Neuronal stem cell (in vitro differentiated cells): ENCODE measurements at regions not wholly inside any gene's neighbourhood (a gene's known extent, or its start where the extent isn't known, plus 50 kb on each side); places are given as distances from the start of the nearest gene placed in this dataset.
"Not testable (repeated sequence)": the region's sequence is repeated elsewhere in the genome, so short reads cannot be mapped to it uniquely, and the experiment has no call there.

Source experiments
- DNase-seq: peaks from one replicate; pipeline ENCODE4 v3.0.0-alpha.2; 2013; ENCODE audit warnings: low spot score
- H2AFZ ChIP-seq: one replicate; pipeline ENCODE4 v1.6.1; 2013; ENCODE audit warnings: mild to moderate bottlenecking, low read length, inconsistent platforms
- H2AK5ac ChIP-seq: 2 replicates; pipeline ENCODE4 v1.6.1; 2013; ENCODE audit warnings: low read depth, mild to moderate bottlenecking, inconsistent platforms, low read length, moderate library complexity, mixed read lengths
- H2BK120ac ChIP-seq: 2 replicates; pipeline ENCODE4 v1.6.1; 2013; ENCODE audit warnings: low read depth, mild to moderate bottlenecking, inconsistent platforms, low read length, moderate library complexity, mixed read lengths
- H2BK12ac ChIP-seq: one replicate; pipeline ENCODE4 v1.6.1; 2013; ENCODE audit warnings: low read length, inconsistent platforms
- H2BK15ac ChIP-seq: 2 replicates; pipeline ENCODE4 v1.6.1; 2013; ENCODE audit warnings: mild to moderate bottlenecking, low read length, inconsistent platforms, mixed read lengths
- H2BK5ac ChIP-seq: one replicate; pipeline ENCODE4 v1.6.1; 2013; ENCODE audit warnings: inconsistent platforms, mild to moderate bottlenecking, low read length, moderate library complexity
- H3K14ac ChIP-seq: one replicate; pipeline ENCODE4 v1.6.1; 2013; ENCODE audit warnings: low read length, inconsistent platforms
- H3K18ac ChIP-seq: 2 replicates; pipeline ENCODE4 v1.6.1; 2013; ENCODE audit warnings: low read length, inconsistent platforms
- H3K23ac ChIP-seq: 2 replicates; pipeline ENCODE4 v1.6.1; 2013; ENCODE audit warnings: low read depth, mild to moderate bottlenecking, mixed read lengths, low read length, inconsistent platforms; ENCODE audit not compliant: poor library complexity
- H3K27ac ChIP-seq: replicated peaks from 3 replicates; pipeline ENCODE4 v1.5.1; 2013; ENCODE audit warnings: low read length, inconsistent platforms
- H3K27me3 ChIP-seq, 3 experiments: 2 replicates each; pipeline ENCODE4 v1.6.1; 2013; ENCODE audit warnings: low read length in 3 of 3, mild to moderate bottlenecking in 2 of 3, inconsistent platforms in 1 of 3, low read depth in 1 of 3, mixed read lengths in 1 of 3, moderate library complexity in 1 of 3; ENCODE audit not compliant: control insufficient read depth in 3 of 3, insufficient read depth in 3 of 3
- H3K36me3 ChIP-seq, 2 donors: replicated peaks in 1 of 2; 2 replicates each; pipeline ENCODE4 v1.6.1; 2013; ENCODE audit warnings: low read length in 2 of 2; ENCODE audit not compliant: control insufficient read depth in 2 of 2, insufficient read depth in 2 of 2
- H3K4ac ChIP-seq: 2 replicates; pipeline ENCODE4 v1.6.1; 2013; ENCODE audit warnings: inconsistent platforms, mild to moderate bottlenecking, low read length, moderate library complexity
- H3K4me1 ChIP-seq, 2 donors: 1 replicate in 1 of 2; 2 replicates in 1 of 2; pipeline ENCODE4 v1.6.1; 2013; ENCODE audit warnings: low read length in 2 of 2, low read depth in 1 of 2; ENCODE audit not compliant: control insufficient read depth in 2 of 2, insufficient read depth in 1 of 2
- H3K4me2 ChIP-seq: one replicate; pipeline ENCODE4 v1.6.1; 2013; ENCODE audit warnings: mild to moderate bottlenecking, low read length, inconsistent platforms; ENCODE audit not compliant: insufficient read depth, poor library complexity, severe bottlenecking
- H3K4me3 ChIP-seq, 2 donors: 2 replicates each; pipeline ENCODE4 v1.5.1; 2013; ENCODE audit warnings: low read length in 2 of 2, mild to moderate bottlenecking in 2 of 2, inconsistent platforms in 1 of 2, moderate library complexity in 1 of 2
- H3K79me1 ChIP-seq: one replicate; pipeline ENCODE4 v1.6.1; 2013; ENCODE audit warnings: low read depth, mild to moderate bottlenecking, inconsistent platforms, low read length, moderate library complexity
- H3K9ac ChIP-seq: one replicate; pipeline ENCODE4 v1.6.1; 2013; ENCODE audit warnings: mild to moderate bottlenecking, low read depth, low read length, inconsistent platforms; ENCODE audit not compliant: poor library complexity
- H3K9me3 ChIP-seq, 2 donors: replicated peaks in 1 of 2; 2 replicates each; pipeline versions ENCODE3 to v1.6.1; 2013; ENCODE audit warnings: low read length in 2 of 2, mild to moderate bottlenecking in 2 of 2, inconsistent platforms in 1 of 2, low read depth in 1 of 2, mixed read lengths in 1 of 2, moderate library complexity in 1 of 2; ENCODE audit not compliant: control insufficient read depth in 2 of 2, insufficient read depth in 1 of 2
- H4K8ac ChIP-seq: one replicate; pipeline ENCODE4 v1.6.1; 2013; ENCODE audit warnings: low read depth, mild to moderate bottlenecking, inconsistent platforms, low read length, moderate library complexity
- H4K91ac ChIP-seq: one replicate; pipeline ENCODE4 v1.6.1; 2013; ENCODE audit warnings: low read length, low read depth, mild to moderate bottlenecking, inconsistent platforms; ENCODE audit not compliant: poor library complexity
- WGBS, 2 donors: extraction: QIAGEN DNeasy Blood & Tissue Kit; methylation state at CpG; one replicate each; pipeline ENCODE4 v1.1.7; 2013; ENCODE audit warnings: missing lambda C conversion rate in 2 of 2, mixed read lengths in 1 of 2; ENCODE audit not compliant: insufficient read length in 2 of 2, insufficient replicate concordance in 1 of 2; ENCODE audit errors: extremely low coverage in 2 of 2; 5-methylcytosine and 5-hydroxymethylcytosine counted together

DNA sequence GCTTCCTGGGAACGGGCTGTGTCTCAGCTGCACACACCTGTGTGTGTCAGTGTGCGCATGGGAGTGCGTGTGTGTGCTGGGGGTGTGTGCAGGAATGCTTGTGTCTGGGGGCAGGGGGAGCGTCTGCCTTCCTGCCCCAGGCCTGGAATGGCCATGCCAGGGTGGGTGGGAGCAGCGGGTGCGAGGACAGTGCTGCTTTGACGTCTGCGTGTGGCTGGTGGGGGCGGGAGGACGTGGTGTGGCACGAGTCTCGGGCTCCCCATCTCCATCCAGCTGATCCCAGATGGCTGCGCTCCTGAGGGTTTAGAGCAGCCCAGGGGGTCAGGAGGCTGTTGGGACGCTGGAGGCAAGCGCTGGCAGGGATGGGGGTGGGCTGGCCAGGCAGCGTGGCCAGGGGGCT lies 80.6 kb downstream of the TMEM121 start:
- not testable (repeated sequence) for H3K23ac ChIP-seq, H3K4me2 ChIP-seq, H3K36me3 ChIP-seq, H2AFZ ChIP-seq, H3K4me3 ChIP-seq, H3K4ac ChIP-seq, H3K9ac ChIP-seq, H3K27ac ChIP-seq, H3K14ac ChIP-seq, H2BK5ac ChIP-seq, H2BK120ac ChIP-seq, H2AK5ac ChIP-seq, H2BK12ac ChIP-seq, H3K4me1 ChIP-seq, H4K91ac ChIP-seq, H2BK15ac ChIP-seq, H3K18ac ChIP-seq, H3K79me1 ChIP-seq, DNase-seq, H4K8ac ChIP-seq
- Histone ChIP-seq H3K27me3 (peaks cover 0 to 15% (median 0%) of the 10 kb centered on the region in 3 experiments), H3K9me3 (peaks cover 0 to 25% of the 10 kb centered on the region in 2 donors)
- WGBS, 2 donors = no CpG with 5 or more reads among the region's 16 CpGs

DNA sequence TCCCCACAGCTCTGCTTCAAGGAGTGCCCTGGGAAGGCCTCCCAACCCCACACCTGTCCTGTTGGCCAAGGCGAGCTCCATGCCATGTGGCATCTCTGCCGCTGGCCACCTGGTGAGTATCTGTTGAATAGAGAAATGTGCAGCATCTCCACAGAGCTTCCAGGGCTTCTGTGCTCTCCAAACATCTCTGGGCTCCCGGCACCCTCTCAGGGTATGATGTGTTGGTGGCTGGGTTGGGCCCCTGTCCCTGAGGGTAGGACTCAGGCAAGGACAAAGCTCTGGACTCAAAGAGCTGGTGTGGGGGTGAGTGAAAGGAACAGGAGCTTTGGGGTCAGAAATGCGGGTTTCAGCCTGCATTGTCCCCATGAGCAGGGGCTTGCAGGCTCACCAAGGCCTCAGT lies 88.6 kb downstream of the TMEM121 start:
- H3K9ac ChIP-seq, H4K8ac ChIP-seq, H3K4ac ChIP-seq, H2BK15ac ChIP-seq, H2BK12ac ChIP-seq, H3K23ac ChIP-seq, H3K4me3 ChIP-seq, H2AK5ac ChIP-seq, H2BK5ac ChIP-seq, H3K27ac ChIP-seq, H3K14ac ChIP-seq, H3K36me3 ChIP-seq, H2BK120ac ChIP-seq, H4K91ac ChIP-seq, H3K18ac ChIP-seq, H3K4me1 ChIP-seq, H3K4me2 ChIP-seq, H2AFZ ChIP-seq, DNase-seq, H3K79me1 ChIP-seq: not testable (repeated sequence)
- WGBS, 2 donors = no CpG with 5 or more reads among the region's 4 CpGs
- Histone ChIP-seq H3K9me3 (peaks cover 0 to 16% of the 10 kb centered on the region in 2 donors), H3K27me3 (peaks cover 2 to 12% (median 3%) of the 10 kb centered on the region in 3 experiments)

DNA sequence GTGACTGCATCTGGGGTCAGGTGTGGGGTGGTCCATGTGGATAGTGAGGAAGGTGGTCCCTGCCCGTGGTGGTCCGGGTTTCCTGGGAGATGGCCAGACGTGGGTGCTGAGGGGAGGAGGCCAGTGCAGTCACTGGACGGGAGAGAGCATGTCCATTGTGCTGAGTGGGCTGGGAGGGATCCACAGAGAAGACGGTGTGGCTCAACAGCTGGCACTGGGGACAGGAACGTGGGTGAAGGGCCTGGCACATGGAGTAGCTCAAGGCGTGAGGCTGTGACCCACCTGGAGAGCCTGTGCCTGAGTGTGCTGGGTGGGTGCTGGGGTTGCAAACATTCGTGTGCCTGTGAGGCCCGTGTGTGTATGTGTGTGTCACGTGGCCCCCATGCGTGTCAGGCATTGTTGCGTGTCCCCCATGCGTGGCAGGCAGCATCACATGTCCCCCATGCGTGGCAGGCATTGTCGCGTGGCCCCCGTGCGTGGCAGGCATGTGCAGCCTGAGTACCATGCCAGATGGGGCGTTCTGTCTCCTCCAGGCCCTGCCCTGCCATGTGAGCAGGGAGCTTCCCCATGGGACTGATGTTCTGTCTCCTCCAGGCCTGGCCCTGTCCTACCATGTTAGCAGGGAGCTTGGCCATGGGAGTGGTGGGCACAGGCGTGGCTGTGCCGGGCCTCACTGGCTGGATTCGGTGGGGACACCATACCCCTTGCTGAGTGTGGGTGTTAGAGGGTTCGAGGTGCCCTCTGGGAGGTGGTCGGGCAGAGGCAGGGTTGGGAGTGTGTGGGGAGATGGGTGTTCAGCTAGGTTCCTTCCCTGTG lies 89.8 kb downstream of the TMEM121 start:
- not testable (repeated sequence) for H3K9ac ChIP-seq, H2AK5ac ChIP-seq, H2BK12ac ChIP-seq, H2AFZ ChIP-seq, H3K4me2 ChIP-seq, H2BK5ac ChIP-seq, DNase-seq, H3K79me1 ChIP-seq, H3K4me1 ChIP-seq, H3K4ac ChIP-seq, H3K18ac ChIP-seq, H3K14ac ChIP-seq, H3K27ac ChIP-seq, H3K36me3 ChIP-seq, H2BK15ac ChIP-seq, H4K91ac ChIP-seq, H4K8ac ChIP-seq, H2BK120ac ChIP-seq
- Histone ChIP-seq H3K23ac (peak overlapping the region; percentile 55), H3K4me3 (peak overlapping the region in 1 of 2 donors; percentile 16), H3K27me3 (peaks cover 2 to 12% (median 3%) of the 10 kb centered on the region in 3 experiments), H3K9me3 (peaks cover 0 to 16% of the 10 kb centered on the region in 2 donors)
- no CpG with 5 or more reads among the region's 24 CpGs for WGBS, 2 donors

DNA sequence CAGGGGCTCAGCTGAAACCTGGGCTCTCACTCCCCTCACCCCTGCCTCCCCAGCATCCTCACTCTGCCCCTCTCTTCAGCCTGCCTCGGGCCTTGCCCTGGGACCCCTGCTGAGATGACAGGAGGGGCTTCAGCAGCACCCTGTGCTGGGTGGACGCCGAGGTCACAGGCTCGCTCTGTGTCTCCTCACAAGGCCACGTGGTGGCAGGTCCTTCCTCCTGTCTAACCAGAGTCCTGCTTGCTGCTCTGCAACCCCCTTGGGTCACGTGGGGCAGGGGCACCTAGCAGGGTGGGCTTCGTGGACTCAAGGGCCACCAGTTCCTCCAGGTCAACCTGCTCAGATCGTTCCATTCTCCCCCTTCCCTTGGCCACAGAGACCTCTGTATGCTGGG lies 90.4 kb downstream of the TMEM121 start:
- Histone ChIP-seq H3K79me1 (peaks cover 4% of the 10 kb centered on the region), H3K23ac (peak overlapping the region; percentile 86), H3K4me1 (no peaks in the 10 kb centered on the region), H3K18ac (no peak overlapping the region), H4K8ac (no peak overlapping the region), H3K36me3 (peaks cover 0 to 2% of the 10 kb centered on the region in 2 donors), H2BK15ac (no peak overlapping the region), H3K27me3 (peaks cover 2 to 17% (median 3%) of the 10 kb centered on the region in 3 experiments), H3K9ac (peak overlapping the region; percentile 71), H3K14ac (no peak overlapping the region), H2BK120ac (no peak overlapping the region), H2BK5ac (no peak overlapping the region), H3K27ac (no peak overlapping the region), H3K4me2 (no peak overlapping the region), H2AFZ (no peak overlapping the region), H3K4ac (no peak overlapping the region), H3K9me3 (peaks cover 0 to 16% of the 10 kb centered on the region in 2 donors), H2AK5ac (no peak overlapping the region), H3K4me3 (peak overlapping the region in 1 of 2 donors; percentile 67), H2BK12ac (no peak overlapping the region), H4K91ac (no peak overlapping the region)
- DNase-seq = no peak
- no CpG with 5 or more reads among the region's 8 CpGs for whole genome bisulfite sequencing, 2 donors
